ENCODE measurements at regions not wholly inside any gene's neighbourhood (a gene's known extent, or its start where the extent isn't known, plus 50 kb on each side); places are given as distances from the start of the nearest gene placed in this dataset.
A peak's percentile ranks its signal among the peaks of the same experiment; 100 is the strongest.

- no peak overlapping the region for H3K4me3 ChIP-seq (ENCODE audit: control insufficient read depth in 1 of 2, extremely low read depth in 1 of 2, low read length in 1 of 2)
- H3K27me3 ChIP-seq (replicated peaks in 1 of 2; ENCODE audit: control insufficient read depth in 2 of 2, extremely low read depth in 1 of 2, insufficient read depth in 2 of 2, low read length in 1 of 2): no peaks in the 10 kb centered on the region
- ATAC-seq (replicated peaks in 1 of 4) (no peak), DNase-seq (no peak)
- Mint-ChIP-seq H3K4me1 (no peaks in the 10 kb centered on the region), H3K27me3 (peaks cover 0 to 4% of the 10 kb centered on the region in 2 donors), H3K27ac (no peak overlapping the region), H3K4me3 (no peak overlapping the region), H3K36me3 (no peaks in the 10 kb centered on the region), H3K9me3 (no peaks in the 10 kb centered on the region)
- no peaks in the 10 kb centered on the region for H3K36me3 ChIP-seq (ENCODE audit: control insufficient read depth in 2 of 2, extremely low read depth in 1 of 2, insufficient read depth in 1 of 2, low read length in 1 of 2)
- CTCF ChIA-PET: no interaction called here
- no peak overlapping the region for H3K27ac ChIP-seq (ENCODE audit: low read length)
- POLR2A ChIA-PET: no interaction called here
- H3K9me3 ChIP-seq: no peaks in the 10 kb centered on the region
- no peaks in the 10 kb centered on the region for H3K4me1 ChIP-seq (ENCODE audit: control insufficient read depth in 1 of 2, extremely low read depth in 1 of 2, insufficient read depth in 2 of 2, low read length in 2 of 2)
- 100% methylated on average over 2 of the region's 3 CpGs for WGBS (ENCODE audit: insufficient coverage)
These were observed 120.8 kb upstream of the UMPS start for GRCh38 chr3:124609402-124609801.

DNA sequence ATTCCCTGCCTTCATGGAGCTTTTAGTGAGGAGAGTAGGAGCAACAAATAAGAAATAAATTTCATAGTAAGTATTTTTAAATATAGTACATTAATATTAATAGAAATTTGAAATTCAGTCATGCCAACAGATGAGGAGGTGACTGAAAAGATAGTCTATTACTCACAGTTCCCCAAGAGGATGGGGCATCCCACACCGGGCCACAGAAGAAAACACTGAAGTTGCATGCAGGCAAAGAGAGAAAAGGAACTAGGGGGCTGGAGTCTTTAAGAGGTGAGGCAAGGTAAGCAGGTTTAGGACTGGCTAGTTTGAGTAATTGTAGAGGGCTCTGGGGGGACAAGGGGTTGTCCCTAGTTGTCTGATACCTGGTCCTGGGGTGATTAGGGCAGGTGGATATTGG lies 120.1 kb upstream of the UMPS start:
- H3K9me3 ChIP-seq: no peaks in the 10 kb centered on the region
- no peak overlapping the region for H3K27ac ChIP-seq (ENCODE audit: low read length)
- peaks cover 0 to 4% of the 10 kb centered on the region in 2 donors for H3K27me3 Mint-ChIP-seq
- no peaks in the 10 kb centered on the region for H3K36me3 ChIP-seq (ENCODE audit: control insufficient read depth in 2 of 2, extremely low read depth in 1 of 2, insufficient read depth in 1 of 2, low read length in 1 of 2)
- no peak overlapping the region for H3K4me3 Mint-ChIP-seq
- H3K36me3 Mint-ChIP-seq: no peaks in the 10 kb centered on the region
- no peaks in the 10 kb centered on the region for H3K4me1 Mint-ChIP-seq
- ChIA-PET CTCF (no interaction called here), POLR2A (no interaction called here)
- 100% methylated on average over 1 of the region's 1 CpG for WGBS (ENCODE audit: insufficient coverage)
- DNase-seq: no peak
- no peaks in the 10 kb centered on the region for H3K4me1 ChIP-seq (ENCODE audit: control insufficient read depth in 1 of 2, extremely low read depth in 1 of 2, insufficient read depth in 2 of 2, low read length in 2 of 2)
- H3K27me3 ChIP-seq (replicated peaks in 1 of 2; ENCODE audit: control insufficient read depth in 2 of 2, extremely low read depth in 1 of 2, insufficient read depth in 2 of 2, low read length in 1 of 2): no peaks in the 10 kb centered on the region
- no peak overlapping the region for H3K27ac Mint-ChIP-seq
- H3K9me3 Mint-ChIP-seq: no peaks in the 10 kb centered on the region
- no peak for ATAC-seq (replicated peaks in 1 of 4)
- H3K4me3 ChIP-seq (ENCODE audit: control insufficient read depth in 1 of 2, extremely low read depth in 1 of 2, low read length in 1 of 2): no peak overlapping the region

- ChIA-PET CTCF (no interaction called here), POLR2A (no interaction called here)
- Histone ChIP-seq H3K9me3 (no peaks in the 10 kb centered on the region), H3K27me3 (replicated peaks in 1 of 2; ENCODE audit: control insufficient read depth in 2 of 2, extremely low read depth in 1 of 2, insufficient read depth in 2 of 2, low read length in 1 of 2) (no peaks in the 10 kb centered on the region), H3K4me3 (ENCODE audit: control insufficient read depth in 1 of 2, extremely low read depth in 1 of 2, low read length in 1 of 2) (no peak overlapping the region), H3K36me3 (ENCODE audit: control insufficient read depth in 2 of 2, extremely low read depth in 1 of 2, insufficient read depth in 1 of 2, low read length in 1 of 2) (no peaks in the 10 kb centered on the region), H3K4me1 (ENCODE audit: control insufficient read depth in 1 of 2, extremely low read depth in 1 of 2, insufficient read depth in 2 of 2, low read length in 2 of 2) (no peaks in the 10 kb centered on the region), H3K27ac (ENCODE audit: low read length) (no peak overlapping the region)
- Mint-ChIP-seq H3K4me3 (no peak overlapping the region), H3K27ac (no peak overlapping the region), H3K4me1 (peaks cover 0 to 6% (median 0%) of the 10 kb centered on the region in 3 donors), H3K9me3 (no peaks in the 10 kb centered on the region), H3K27me3 (peaks cover 0 to 4% of the 10 kb centered on the region in 2 donors), H3K36me3 (no peaks in the 10 kb centered on the region)
- 79% methylated on average over 2 of the region's 4 CpGs for WGBS (ENCODE audit: insufficient coverage)
- DNase-seq (no peak), ATAC-seq (replicated peaks in 1 of 4) (no peak)
These were observed 118.7 kb upstream of the UMPS start for GRCh38 chr3:124611520-124611919.

DNA sequence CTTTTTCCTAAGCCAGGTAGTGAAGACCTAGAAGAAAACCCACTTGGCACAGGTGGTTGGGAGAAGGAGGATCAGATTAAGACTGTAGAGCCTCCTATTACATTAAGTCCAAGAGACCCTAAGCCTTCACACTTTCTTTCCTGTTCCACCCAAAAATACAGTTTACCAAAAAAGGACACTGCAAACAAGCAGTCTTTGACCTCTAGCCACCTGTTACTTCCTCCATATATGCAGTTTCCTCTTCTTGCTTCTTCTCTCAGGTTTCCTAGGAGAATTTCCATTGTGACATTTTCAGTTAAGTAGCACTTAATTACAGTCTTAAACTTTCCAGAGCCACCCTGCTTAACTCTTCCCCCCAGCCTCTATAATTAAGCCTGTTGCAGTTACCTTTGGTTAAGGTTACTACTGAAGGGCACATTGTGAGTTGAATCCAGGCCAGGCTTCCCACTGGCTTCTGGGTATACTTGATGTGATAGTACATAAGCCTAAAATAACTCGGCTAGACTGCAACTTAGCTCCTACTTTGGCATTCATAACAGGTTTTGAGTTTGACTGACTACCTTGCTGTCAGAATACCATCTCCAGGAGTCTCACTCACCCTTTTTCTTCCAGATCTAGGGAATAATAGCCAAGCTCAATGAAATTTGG lies 114.2 kb upstream of the UMPS start:
- no CpG with 5 or more reads among the region's 1 CpG for WGBS (ENCODE audit: insufficient coverage)
- Histone ChIP-seq H3K4me3 (ENCODE audit: control insufficient read depth in 1 of 2, extremely low read depth in 1 of 2, low read length in 1 of 2) (no peak overlapping the region), H3K36me3 (ENCODE audit: control insufficient read depth in 2 of 2, extremely low read depth in 1 of 2, insufficient read depth in 1 of 2, low read length in 1 of 2) (no peaks in the 10 kb centered on the region), H3K27me3 (replicated peaks in 1 of 2; ENCODE audit: control insufficient read depth in 2 of 2, extremely low read depth in 1 of 2, insufficient read depth in 2 of 2, low read length in 1 of 2) (no peaks in the 10 kb centered on the region), H3K9me3 (no peaks in the 10 kb centered on the region), H3K4me1 (ENCODE audit: control insufficient read depth in 1 of 2, extremely low read depth in 1 of 2, insufficient read depth in 2 of 2, low read length in 2 of 2) (peaks cover 4 to 11% of the 10 kb centered on the region in 2 experiments), H3K27ac (ENCODE audit: low read length) (no peak overlapping the region)
- no peaks in the 10 kb centered on the region for H3K36me3 Mint-ChIP-seq
- ChIA-PET CTCF (interaction anchor here in 1 of 2 donors (0.6 kb wide), 1 partner anchor 61 kb away, joined by 4 read pairs; no protein-coding TSS in a partner anchor), POLR2A (no interaction called here)
- H3K9me3 Mint-ChIP-seq: no peaks in the 10 kb centered on the region
- no peak overlapping the region for H3K4me3 Mint-ChIP-seq
- no peak overlapping the region for H3K27ac Mint-ChIP-seq
- no peaks in the 10 kb centered on the region for H3K27me3 Mint-ChIP-seq
- peaks cover 13 to 26% (median 14%) of the 10 kb centered on the region in 3 donors for H3K4me1 Mint-ChIP-seq
- no peak for DNase-seq
- ATAC-seq (replicated peaks in 1 of 4): no peak

GRCh38 chr3:124617177-124617576 lies 113.1 kb upstream of the UMPS start:
- Mint-ChIP-seq H3K4me3 (no peak overlapping the region), H3K27me3 (no peaks in the 10 kb centered on the region), H3K4me1 (peaks cover 13 to 32% (median 21%) of the 10 kb centered on the region in 3 donors), H3K9me3 (no peaks in the 10 kb centered on the region), H3K27ac (peak overlapping the region in 1 of 2 donors; percentile 36), H3K36me3 (no peaks in the 10 kb centered on the region)
- CTCF ChIA-PET: interaction anchor here in 1 of 2 donors (0.7 kb wide), 1 partner anchor 740 kb away, joined by 8 read pairs; no protein-coding TSS in a partner anchor
- POLR2A ChIA-PET: no interaction called here
- no CpG with 5 or more reads among the region's 1 CpG for WGBS (ENCODE audit: insufficient coverage)
- H3K9me3 ChIP-seq: no peaks in the 10 kb centered on the region
- no peak overlapping the region for H3K4me3 ChIP-seq (ENCODE audit: control insufficient read depth in 1 of 2, extremely low read depth in 1 of 2, low read length in 1 of 2)
- no peaks in the 10 kb centered on the region for H3K27me3 ChIP-seq (replicated peaks in 1 of 2; ENCODE audit: control insufficient read depth in 2 of 2, extremely low read depth in 1 of 2, insufficient read depth in 2 of 2, low read length in 1 of 2)
- peaks cover 4 to 11% of the 10 kb centered on the region in 2 experiments for H3K4me1 ChIP-seq (ENCODE audit: control insufficient read depth in 1 of 2, extremely low read depth in 1 of 2, insufficient read depth in 2 of 2, low read length in 2 of 2)
- no peak overlapping the region for H3K27ac ChIP-seq (ENCODE audit: low read length)
- DNase-seq (no peak), ATAC-seq (replicated peaks in 1 of 4) (no peak)
- H3K36me3 ChIP-seq (ENCODE audit: control insufficient read depth in 2 of 2, extremely low read depth in 1 of 2, insufficient read depth in 1 of 2, low read length in 1 of 2): no peaks in the 10 kb centered on the region

GRCh38 chr3:124619887-124620599 lies 110.2 kb upstream of the UMPS start:
- CTCF ChIA-PET: interaction anchor here in 1 of 2 donors (0.7 kb wide), 1 partner anchor 11 kb away, joined by 4 read pairs; no protein-coding TSS in a partner anchor
- no CpG with 5 or more reads among the region's 4 CpGs for WGBS (ENCODE audit: insufficient coverage)
- H3K27ac Mint-ChIP-seq: peak overlapping the region; percentile 83 to 90
- DNase-seq: peak in 1 of 35 experiments; percentile 4
- H3K4me1 ChIP-seq (ENCODE audit: control insufficient read depth in 1 of 2, extremely low read depth in 1 of 2, insufficient read depth in 2 of 2, low read length in 2 of 2): peaks cover 4 to 11% of the 10 kb centered on the region in 2 experiments
- H3K4me3 ChIP-seq (ENCODE audit: control insufficient read depth in 1 of 2, extremely low read depth in 1 of 2, low read length in 1 of 2): peak overlapping the region in 1 of 2 donors; percentile 4
- H3K27me3 ChIP-seq (replicated peaks in 1 of 2; ENCODE audit: control insufficient read depth in 2 of 2, extremely low read depth in 1 of 2, insufficient read depth in 2 of 2, low read length in 1 of 2): no peaks in the 10 kb centered on the region
- no peaks in the 10 kb centered on the region for H3K9me3 ChIP-seq
- no peaks in the 10 kb centered on the region for H3K36me3 ChIP-seq (ENCODE audit: control insufficient read depth in 2 of 2, extremely low read depth in 1 of 2, insufficient read depth in 1 of 2, low read length in 1 of 2)
- H3K4me1 Mint-ChIP-seq: peaks cover 13 to 36% (median 21%) of the 10 kb centered on the region in 3 donors
- H3K27ac ChIP-seq (ENCODE audit: low read length): peak overlapping the region; percentile 45
- ATAC-seq (replicated peaks in 1 of 4): peak in 1 of 4 experiments; percentile 34
- H3K4me3 Mint-ChIP-seq: peak overlapping the region; percentile 41 to 62 (median 54)
- POLR2A ChIA-PET: interaction anchor here in 1 of 2 donors (0.5 kb wide), 1 partner anchor 691 kb away, joined by 3 read pairs; no protein-coding TSS in a partner anchor
- H3K27me3 Mint-ChIP-seq: no peaks in the 10 kb centered on the region
- no peaks in the 10 kb centered on the region for H3K9me3 Mint-ChIP-seq
- no peaks in the 10 kb centered on the region for H3K36me3 Mint-ChIP-seq

Data from T-cell (primary cell).